ENCODE measurements at regions not wholly inside any gene's neighbourhood (a gene's known extent, or its start where the extent isn't known, plus 50 kb on each side); places are given as distances from the start of the nearest gene placed in this dataset.
"Not testable (repeated sequence)": the region's sequence is repeated elsewhere in the genome, so short reads cannot be mapped to it uniquely, and the experiment has no call there.

GRCh38 chr10:30542001-30542894 is 87.3 kb downstream of the LYZL2 start:
- DNase-seq, result no peak
- no peaks in the 10 kb centered on the region for H3K9me3 Mint-ChIP-seq
- H3K4me1 Mint-ChIP-seq, result peaks cover 8% of the 10 kb centered on the region
- H3K36me3 Mint-ChIP-seq (ENCODE audit: low read depth), result no peaks in the 10 kb centered on the region
- H3K4me3 Mint-ChIP-seq, result no peak overlapping the region
- H3K27me3 Mint-ChIP-seq, result peaks cover 4% of the 10 kb centered on the region
- intact Hi-C loops (cut with micrococcal nuclease), result no loop called here
- no peak overlapping the region for H3K27ac Mint-ChIP-seq

GRCh38 chr10:30540276-30540675 is 89.3 kb downstream of the LYZL2 start:
- Mint-ChIP-seq H3K27ac (no peak overlapping the region), H3K4me3 (no peak overlapping the region), H3K27me3 (peaks cover 4% of the 10 kb centered on the region), H3K9me3 (no peaks in the 10 kb centered on the region), H3K4me1 (peaks cover 16% of the 10 kb centered on the region), H3K36me3 (ENCODE audit: low read depth) (no peaks in the 10 kb centered on the region)
- DNase-seq, result no peak
- intact Hi-C loops (cut with micrococcal nuclease), result no loop called here

GRCh38 chr10:30538086-30538485 is 91.5 kb downstream of the LYZL2 start:
- H3K36me3 Mint-ChIP-seq (ENCODE audit: low read depth), result no peaks in the 10 kb centered on the region
- intact Hi-C loops (cut with micrococcal nuclease), result loop anchor here (5.0 kb wide), 1 partner anchor 54 kb away; no protein-coding TSS in a partner anchor
- no peak overlapping the region for H3K27ac Mint-ChIP-seq
- peaks cover 21% of the 10 kb centered on the region for H3K4me1 Mint-ChIP-seq
- DNase-seq, result no peak
- peaks cover 6% of the 10 kb centered on the region for H3K27me3 Mint-ChIP-seq
- no peak overlapping the region for H3K4me3 Mint-ChIP-seq
- no peaks in the 10 kb centered on the region for H3K9me3 Mint-ChIP-seq

GRCh38 chr10:30537586-30537985 is 92.0 kb downstream of the LYZL2 start:
- H3K9me3 Mint-ChIP-seq, result no peaks in the 10 kb centered on the region
- no peak for DNase-seq
- H3K4me3 Mint-ChIP-seq, result no peak overlapping the region
- no peaks in the 10 kb centered on the region for H3K36me3 Mint-ChIP-seq (ENCODE audit: low read depth)
- H3K4me1 Mint-ChIP-seq, result peaks cover 22% of the 10 kb centered on the region
- H3K27me3 Mint-ChIP-seq, result peaks cover 6% of the 10 kb centered on the region
- no peak overlapping the region for H3K27ac Mint-ChIP-seq
- intact Hi-C loops (cut with micrococcal nuclease), result loop anchor here (5.0 kb wide), 1 partner anchor 55 kb away; no protein-coding TSS in a partner anchor

- DNase-seq; H3K36me3 Mint-ChIP-seq (ENCODE audit: low read depth); H3K27me3 Mint-ChIP-seq; H3K27ac Mint-ChIP-seq; H3K9me3 Mint-ChIP-seq; H3K4me3 Mint-ChIP-seq: not testable (repeated sequence)
- intact Hi-C loops (cut with micrococcal nuclease), result loop anchor here (5.0 kb wide), 1 partner anchor 55 kb away; no protein-coding TSS in a partner anchor
- H3K4me1 Mint-ChIP-seq, result peaks cover 25% of the 10 kb centered on the region
Observed at GRCh38 chr10:30537158-30537557, 92.4 kb downstream of the LYZL2 start.

- no peak overlapping the region for H3K4me3 Mint-ChIP-seq
- no peaks in the 10 kb centered on the region for H3K36me3 Mint-ChIP-seq (ENCODE audit: low read depth)
- H3K27ac Mint-ChIP-seq, result no peak overlapping the region
- no peaks in the 10 kb centered on the region for H3K9me3 Mint-ChIP-seq
- H3K27me3 Mint-ChIP-seq, result peaks cover 2% of the 10 kb centered on the region
- peaks cover 28% of the 10 kb centered on the region for H3K4me1 Mint-ChIP-seq
- DNase-seq, result no peak
- intact Hi-C loops (cut with micrococcal nuclease), result loop anchor here (5.0 kb wide), 1 partner anchor 56 kb away; no protein-coding TSS in a partner anchor
Observed at GRCh38 chr10:30536578-30536977, 93.0 kb downstream of the LYZL2 start.

GRCh38 chr10:30535677-30536076 is 93.9 kb downstream of the LYZL2 start:
- no peaks in the 10 kb centered on the region for H3K9me3 Mint-ChIP-seq
- H3K27ac Mint-ChIP-seq, result no peak overlapping the region
- H3K4me3 Mint-ChIP-seq, result no peak overlapping the region
- DNase-seq, result no peak
- intact Hi-C loops (cut with micrococcal nuclease), result loop anchor here (2.0 to 5.0 kb wide), 2 partner anchors 57 to 99 kb away; no protein-coding TSS in a partner anchor
- H3K27me3 Mint-ChIP-seq, result peaks cover 2% of the 10 kb centered on the region
- peaks cover 31% of the 10 kb centered on the region for H3K4me1 Mint-ChIP-seq
- no peaks in the 10 kb centered on the region for H3K36me3 Mint-ChIP-seq (ENCODE audit: low read depth)

GRCh38 chr10:30534465-30535144 is 94.9 kb downstream of the LYZL2 start:
- no peaks in the 10 kb centered on the region for H3K9me3 Mint-ChIP-seq
- peak overlapping the region; percentile 61 for H3K27ac Mint-ChIP-seq
- peaks cover 2% of the 10 kb centered on the region for H3K27me3 Mint-ChIP-seq
- H3K36me3 Mint-ChIP-seq (ENCODE audit: low read depth), result no peaks in the 10 kb centered on the region
- H3K4me1 Mint-ChIP-seq, result peaks cover 40% of the 10 kb centered on the region
- H3K4me3 Mint-ChIP-seq, result no peak overlapping the region
- DNase-seq, result peak; percentile 92
- intact Hi-C loops (cut with micrococcal nuclease), result loop anchor here (1.0 to 5.0 kb wide), 5 partner anchors 58 to 142 kb away; no protein-coding TSS in a partner anchor

- Mint-ChIP-seq H3K9me3 (no peaks in the 10 kb centered on the region), H3K36me3 (ENCODE audit: low read depth) (no peaks in the 10 kb centered on the region), H3K27ac (peak overlapping the region; percentile 29), H3K4me1 (peaks cover 59% of the 10 kb centered on the region), H3K27me3 (peaks cover 2% of the 10 kb centered on the region), H3K4me3 (no peak overlapping the region)
- no peak for DNase-seq
- intact Hi-C loops (cut with micrococcal nuclease), result no loop called here
Observed at GRCh38 chr10:30531751-30532530, 97.6 kb downstream of the LYZL2 start.

- Mint-ChIP-seq H3K4me1 (peaks cover 66% of the 10 kb centered on the region), H3K36me3 (ENCODE audit: low read depth) (no peaks in the 10 kb centered on the region), H3K4me3 (peak overlapping the region; percentile 78), H3K27ac (peak overlapping the region; percentile 90), H3K27me3 (no peaks in the 10 kb centered on the region), H3K9me3 (no peaks in the 10 kb centered on the region)
- intact Hi-C loops (cut with micrococcal nuclease), result loop anchor here (1.0 to 2.0 kb wide), 4 partner anchors 19 to 111 kb away; no protein-coding TSS in a partner anchor
- peak; percentile 94 for DNase-seq
Observed at GRCh38 chr10:30529373-30529998, 95.5 kb downstream of the MAP3K8 start.

- no peak for DNase-seq
- no peaks in the 10 kb centered on the region for H3K9me3 Mint-ChIP-seq
- no peaks in the 10 kb centered on the region for H3K27me3 Mint-ChIP-seq
- intact Hi-C loops (cut with micrococcal nuclease), result loop anchor here (2.0 kb wide), 2 partner anchors 18 to 26 kb away; no protein-coding TSS in a partner anchor
- H3K4me3 Mint-ChIP-seq, result peak overlapping the region; percentile 57
- no peak overlapping the region for H3K27ac Mint-ChIP-seq
- peaks cover 66% of the 10 kb centered on the region for H3K4me1 Mint-ChIP-seq
- H3K36me3 Mint-ChIP-seq (ENCODE audit: low read depth), result no peaks in the 10 kb centered on the region
Observed at GRCh38 chr10:30528429-30528786, 94.4 kb downstream of the MAP3K8 start.

GRCh38 chr10:30527623-30528428 is 93.8 kb downstream of the MAP3K8 start:
- no peaks in the 10 kb centered on the region for H3K36me3 Mint-ChIP-seq (ENCODE audit: low read depth)
- intact Hi-C loops (cut with micrococcal nuclease), result loop anchor here (2.0 kb wide), 2 partner anchors 17 to 25 kb away; no protein-coding TSS in a partner anchor
- no peak overlapping the region for H3K27ac Mint-ChIP-seq
- H3K4me3 Mint-ChIP-seq, result peak overlapping the region; percentile 57
- H3K27me3 Mint-ChIP-seq, result peaks cover under 1% of the 10 kb centered on the region
- peaks cover 63% of the 10 kb centered on the region for H3K4me1 Mint-ChIP-seq
- DNase-seq, result no peak
- no peaks in the 10 kb centered on the region for H3K9me3 Mint-ChIP-seq
